ENCODE measurements at regions not wholly inside any gene's neighbourhood (a gene's known extent, or its start where the extent isn't known, plus 50 kb on each side); places are given as distances from the start of the nearest gene placed in this dataset.

DNA sequence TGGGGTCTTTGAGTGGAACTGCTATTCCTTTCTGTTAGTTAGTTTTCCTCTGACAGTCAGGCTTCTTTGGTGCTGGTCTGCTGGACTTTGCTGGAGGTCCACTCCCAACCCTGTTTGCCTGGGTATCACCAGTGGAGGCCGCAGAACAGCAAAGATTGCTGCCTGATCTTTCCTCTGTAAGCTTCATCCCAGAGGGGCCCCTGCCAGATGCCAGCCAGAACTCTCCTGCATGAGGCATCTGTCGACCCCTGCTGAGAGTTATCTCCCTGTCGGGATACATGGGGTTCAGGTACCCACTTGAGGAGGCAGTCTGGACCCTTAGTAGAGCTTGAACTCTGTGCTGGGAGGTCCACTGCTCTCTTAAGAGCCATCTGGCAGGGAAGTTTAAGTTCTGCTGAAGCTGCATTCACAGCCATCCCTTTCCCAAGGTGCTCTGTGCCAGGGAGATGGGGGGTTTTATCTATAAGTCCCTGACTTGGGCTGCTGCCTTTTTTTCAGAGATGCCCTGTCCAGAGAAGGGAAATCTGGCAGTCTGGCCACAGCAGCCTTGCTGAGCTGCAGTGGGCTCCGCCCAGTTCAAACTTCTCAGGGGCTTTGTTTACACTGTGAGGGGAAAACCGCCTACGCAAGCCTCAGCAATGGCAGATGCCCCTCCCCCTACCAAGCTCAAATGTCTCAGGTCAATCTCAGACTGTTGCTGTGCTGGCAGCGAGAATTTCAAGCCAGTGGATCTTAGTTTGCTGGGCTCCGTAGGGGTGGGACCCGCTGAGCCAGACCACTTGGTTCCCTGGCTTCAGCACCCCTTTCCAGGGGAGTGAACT lies 89.7 kb upstream of the CDK6 start:
- POLR2A ChIA-PET, result interaction anchor here (1.2 to 1.6 kb wide), 2 partner anchors 9 to 90 kb away, joined by 4 to 5 read pairs; partner anchors contain the start of gene CDK6
- Histone ChIP-seq H3K36me3 (ENCODE audit: control insufficient read depth in 2 of 2, insufficient read depth in 1 of 2, low read length in 2 of 2) (no peaks in the 10 kb centered on the region), H3K9me3 (ENCODE audit: control insufficient read depth, insufficient read depth, low read depth, low read length) (no peaks in the 10 kb centered on the region), H3K4me1 (ENCODE audit: control insufficient read depth, insufficient read depth, low read length) (no peaks in the 10 kb centered on the region), H3K4me3 (ENCODE audit: low read depth, low read length) (no peak overlapping the region), H3K27ac (ENCODE audit: extremely low read depth, low read depth, low read length) (no peak overlapping the region; the same call in 1 of the 2 replicates)
- CTCF ChIA-PET, result interaction anchor here (0.9 kb wide), 1 partner anchor 54 kb away, joined by 3 read pairs; no protein-coding TSS in a partner anchor
- TF ChIP-seq EGR2 (tag by site-specific recombination; IDR thresholded peaks at IDR 0.05; ENCODE audit: low read depth) (peak; percentile 35; the same call in 1 of the 2 replicates), ZNF629 (tag by site-specific recombination; IDR thresholded peaks at IDR 0.05) (no peak), SCRT2 (tag by site-specific recombination; IDR thresholded peaks at IDR 0.05) (peak; percentile 51; the same call in 1 of the 2 replicates), GLIS1 (tag by site-specific recombination; IDR thresholded peaks at IDR 0.05) (peak; percentile 76), ZNF670 (tag by site-specific recombination; IDR thresholded peaks at IDR 0.05; ENCODE audit: low read depth) (no peak), KLF9 (tag by site-specific recombination; IDR thresholded peaks at IDR 0.05; ENCODE audit: low read depth) (no peak), ZFHX2 (tag by site-specific recombination; conservative IDR thresholded peaks at IDR 0.05) (peak; percentile 62), TRIM28 (IDR thresholded peaks at IDR 0.05; ENCODE audit: borderline replicate concordance, low read length) (no peak), KLF1 (tag by site-specific recombination; IDR thresholded peaks at IDR 0.05) (0 out of 2 replicates have a peak, but pooled peaks have one; percentile 14), ZSCAN16 (tag by site-specific recombination; IDR thresholded peaks at IDR 0.05) (0 out of 2 replicates have a peak, but pooled peaks have one; percentile 28), ZNF223 (tag by site-specific recombination; IDR thresholded peaks at IDR 0.05) (no peak)
- TF ChIP-seq, protein P1, sequence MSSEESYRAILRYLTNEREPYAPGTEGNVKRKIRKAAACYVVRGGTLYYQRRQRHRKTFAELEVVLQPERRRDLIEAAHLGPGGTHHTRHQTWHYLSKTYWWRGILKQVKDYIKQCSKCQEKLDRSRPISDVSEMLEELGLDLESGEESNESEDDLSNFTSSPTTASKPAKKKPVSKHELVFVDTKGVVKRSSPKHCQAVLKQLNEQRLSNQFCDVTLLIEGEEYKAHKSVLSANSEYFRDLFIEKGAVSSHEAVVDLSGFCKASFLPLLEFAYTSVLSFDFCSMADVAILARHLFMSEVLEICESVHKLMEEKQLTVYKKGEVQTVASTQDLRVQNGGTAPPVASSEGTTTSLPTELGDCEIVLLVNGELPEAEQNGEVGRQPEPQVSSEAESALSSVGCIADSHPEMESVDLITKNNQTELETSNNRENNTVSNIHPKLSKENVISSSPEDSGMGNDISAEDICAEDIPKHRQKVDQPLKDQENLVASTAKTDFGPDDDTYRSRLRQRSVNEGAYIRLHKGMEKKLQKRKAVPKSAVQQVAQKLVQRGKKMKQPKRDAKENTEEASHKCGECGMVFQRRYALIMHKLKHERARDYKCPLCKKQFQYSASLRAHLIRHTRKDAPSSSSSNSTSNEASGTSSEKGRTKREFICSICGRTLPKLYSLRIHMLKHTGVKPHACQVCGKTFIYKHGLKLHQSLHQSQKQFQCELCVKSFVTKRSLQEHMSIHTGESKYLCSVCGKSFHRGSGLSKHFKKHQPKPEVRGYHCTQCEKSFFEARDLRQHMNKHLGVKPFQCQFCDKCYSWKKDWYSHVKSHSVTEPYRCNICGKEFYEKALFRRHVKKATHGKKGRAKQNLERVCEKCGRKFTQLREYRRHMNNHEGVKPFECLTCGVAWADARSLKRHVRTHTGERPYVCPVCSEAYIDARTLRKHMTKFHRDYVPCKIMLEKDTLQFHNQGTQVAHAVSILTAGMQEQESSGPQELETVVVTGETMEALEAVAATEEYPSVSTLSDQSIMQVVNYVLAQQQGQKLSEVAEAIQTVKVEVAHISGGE (tag by site-specific recombination; conservative IDR thresholded peaks at IDR 0.05; ENCODE audit: low read depth), result no peak

DNA sequence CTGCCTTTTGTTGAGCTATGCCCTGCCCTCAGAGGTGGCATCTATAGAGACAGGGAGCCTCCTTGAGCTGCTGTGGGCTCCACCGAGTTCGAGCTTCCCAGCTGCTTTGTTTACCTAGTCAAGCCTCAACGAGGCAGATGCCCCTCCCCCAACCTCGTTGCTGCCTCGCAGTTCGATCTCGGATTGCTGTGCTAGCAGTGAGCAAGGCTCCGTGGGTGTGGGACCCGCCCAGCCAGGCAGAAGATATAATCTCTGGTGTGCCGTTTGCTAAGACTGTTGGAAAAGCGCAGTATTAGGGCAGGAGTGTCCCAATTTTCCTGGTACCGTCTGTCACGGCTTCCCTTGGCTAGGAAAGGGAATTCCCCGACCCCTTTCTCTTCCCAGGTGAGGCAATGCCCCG lies 88.4 kb upstream of the CDK6 start:
- Histone ChIP-seq H3K9me3 (ENCODE audit: control insufficient read depth, insufficient read depth, low read depth, low read length) (no peaks in the 10 kb centered on the region), H3K4me1 (ENCODE audit: control insufficient read depth, insufficient read depth, low read length) (no peaks in the 10 kb centered on the region), H3K27ac (ENCODE audit: extremely low read depth, low read depth, low read length) (no peak overlapping the region), H3K36me3 (ENCODE audit: control insufficient read depth in 2 of 2, insufficient read depth in 1 of 2, low read length in 2 of 2) (no peaks in the 10 kb centered on the region), H3K4me3 (ENCODE audit: low read depth, low read length) (no peak overlapping the region)
- POLR2A ChIA-PET, result no interaction called here
- CTCF ChIA-PET, result no interaction called here
- no peak for TF ChIP-seq ZNF394 (tag by site-specific recombination; IDR thresholded peaks at IDR 0.05; ENCODE audit: borderline replicate concordance)
- no peak for TF ChIP-seq ZNF302 (tag by site-specific recombination; IDR thresholded peaks at IDR 0.05; ENCODE audit: low read depth)
- TF ChIP-seq, protein P2, sequence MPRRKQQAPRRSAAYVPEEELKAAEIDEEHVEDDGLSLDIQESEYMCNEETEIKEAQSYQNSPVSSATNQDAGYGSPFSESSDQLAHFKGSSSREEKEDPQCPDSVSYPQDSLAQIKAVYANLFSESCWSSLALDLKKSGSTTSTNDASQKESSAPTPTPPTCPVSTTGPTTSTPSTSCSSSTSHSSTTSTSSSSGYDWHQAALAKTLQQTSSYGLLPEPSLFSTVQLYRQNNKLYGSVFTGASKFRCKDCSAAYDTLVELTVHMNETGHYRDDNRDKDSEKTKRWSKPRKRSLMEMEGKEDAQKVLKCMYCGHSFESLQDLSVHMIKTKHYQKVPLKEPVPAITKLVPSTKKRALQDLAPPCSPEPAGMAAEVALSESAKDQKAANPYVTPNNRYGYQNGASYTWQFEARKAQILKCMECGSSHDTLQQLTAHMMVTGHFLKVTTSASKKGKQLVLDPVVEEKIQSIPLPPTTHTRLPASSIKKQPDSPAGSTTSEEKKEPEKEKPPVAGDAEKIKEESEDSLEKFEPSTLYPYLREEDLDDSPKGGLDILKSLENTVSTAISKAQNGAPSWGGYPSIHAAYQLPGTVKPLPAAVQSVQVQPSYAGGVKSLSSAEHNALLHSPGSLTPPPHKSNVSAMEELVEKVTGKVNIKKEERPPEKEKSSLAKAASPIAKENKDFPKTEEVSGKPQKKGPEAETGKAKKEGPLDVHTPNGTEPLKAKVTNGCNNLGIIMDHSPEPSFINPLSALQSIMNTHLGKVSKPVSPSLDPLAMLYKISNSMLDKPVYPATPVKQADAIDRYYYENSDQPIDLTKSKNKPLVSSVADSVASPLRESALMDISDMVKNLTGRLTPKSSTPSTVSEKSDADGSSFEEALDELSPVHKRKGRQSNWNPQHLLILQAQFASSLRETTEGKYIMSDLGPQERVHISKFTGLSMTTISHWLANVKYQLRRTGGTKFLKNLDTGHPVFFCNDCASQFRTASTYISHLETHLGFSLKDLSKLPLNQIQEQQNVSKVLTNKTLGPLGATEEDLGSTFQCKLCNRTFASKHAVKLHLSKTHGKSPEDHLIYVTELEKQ (tag by site-specific recombination; IDR thresholded peaks at IDR 0.05; ENCODE audit: borderline replicate concordance), result no peak
- no peak for TF ChIP-seq ZNF223 (tag by site-specific recombination; IDR thresholded peaks at IDR 0.05)
- no peak for TF ChIP-seq ZNF155 (tag by site-specific recombination; IDR thresholded peaks at IDR 0.05)
- no peak for TF ChIP-seq ZNF571 (tag by site-specific recombination; IDR thresholded peaks at IDR 0.05)
- TF ChIP-seq ZNF157 (tag by site-specific recombination; IDR thresholded peaks at IDR 0.05), result no peak
- peak; percentile 34; the same call in 1 of the 2 replicates for TF ChIP-seq EGR2 (tag by site-specific recombination; IDR thresholded peaks at IDR 0.05; ENCODE audit: low read depth)
- TF ChIP-seq, protein P3, sequence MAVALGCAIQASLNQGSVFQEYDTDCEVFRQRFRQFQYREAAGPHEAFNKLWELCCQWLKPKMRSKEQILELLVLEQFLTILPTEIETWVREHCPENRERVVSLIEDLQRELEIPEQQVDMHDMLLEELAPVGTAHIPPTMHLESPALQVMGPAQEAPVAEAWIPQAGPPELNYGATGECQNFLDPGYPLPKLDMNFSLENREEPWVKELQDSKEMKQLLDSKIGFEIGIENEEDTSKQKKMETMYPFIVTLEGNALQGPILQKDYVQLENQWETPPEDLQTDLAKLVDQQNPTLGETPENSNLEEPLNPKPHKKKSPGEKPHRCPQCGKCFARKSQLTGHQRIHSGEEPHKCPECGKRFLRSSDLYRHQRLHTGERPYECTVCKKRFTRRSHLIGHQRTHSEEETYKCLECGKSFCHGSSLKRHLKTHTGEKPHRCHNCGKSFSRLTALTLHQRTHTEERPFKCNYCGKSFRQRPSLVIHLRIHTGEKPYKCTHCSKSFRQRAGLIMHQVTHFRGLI (tag by site-specific recombination; IDR thresholded peaks at IDR 0.05), result 0 out of 2 replicates have a peak, but pooled peaks have one; percentile 18
- TF ChIP-seq, protein P4, sequence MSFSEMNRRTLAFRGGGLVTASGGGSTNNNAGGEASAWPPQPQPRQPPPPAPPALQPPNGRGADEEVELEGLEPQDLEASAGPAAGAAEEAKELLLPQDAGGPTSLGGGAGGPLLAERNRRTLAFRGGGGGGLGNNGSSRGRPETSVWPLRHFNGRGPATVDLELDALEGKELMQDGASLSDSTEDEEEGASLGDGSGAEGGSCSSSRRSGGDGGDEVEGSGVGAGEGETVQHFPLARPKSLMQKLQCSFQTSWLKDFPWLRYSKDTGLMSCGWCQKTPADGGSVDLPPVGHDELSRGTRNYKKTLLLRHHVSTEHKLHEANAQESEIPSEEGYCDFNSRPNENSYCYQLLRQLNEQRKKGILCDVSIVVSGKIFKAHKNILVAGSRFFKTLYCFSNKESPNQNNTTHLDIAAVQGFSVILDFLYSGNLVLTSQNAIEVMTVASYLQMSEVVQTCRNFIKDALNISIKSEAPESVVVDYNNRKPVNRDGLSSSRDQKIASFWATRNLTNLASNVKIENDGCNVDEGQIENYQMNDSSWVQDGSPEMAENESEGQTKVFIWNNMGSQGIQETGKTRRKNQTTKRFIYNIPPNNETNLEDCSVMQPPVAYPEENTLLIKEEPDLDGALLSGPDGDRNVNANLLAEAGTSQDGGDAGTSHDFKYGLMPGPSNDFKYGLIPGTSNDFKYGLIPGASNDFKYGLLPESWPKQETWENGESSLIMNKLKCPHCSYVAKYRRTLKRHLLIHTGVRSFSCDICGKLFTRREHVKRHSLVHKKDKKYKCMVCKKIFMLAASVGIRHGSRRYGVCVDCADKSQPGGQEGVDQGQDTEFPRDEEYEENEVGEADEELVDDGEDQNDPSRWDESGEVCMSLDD (tag by site-specific recombination; IDR thresholded peaks at IDR 0.05), result no peak
- TF ChIP-seq, protein P5, sequence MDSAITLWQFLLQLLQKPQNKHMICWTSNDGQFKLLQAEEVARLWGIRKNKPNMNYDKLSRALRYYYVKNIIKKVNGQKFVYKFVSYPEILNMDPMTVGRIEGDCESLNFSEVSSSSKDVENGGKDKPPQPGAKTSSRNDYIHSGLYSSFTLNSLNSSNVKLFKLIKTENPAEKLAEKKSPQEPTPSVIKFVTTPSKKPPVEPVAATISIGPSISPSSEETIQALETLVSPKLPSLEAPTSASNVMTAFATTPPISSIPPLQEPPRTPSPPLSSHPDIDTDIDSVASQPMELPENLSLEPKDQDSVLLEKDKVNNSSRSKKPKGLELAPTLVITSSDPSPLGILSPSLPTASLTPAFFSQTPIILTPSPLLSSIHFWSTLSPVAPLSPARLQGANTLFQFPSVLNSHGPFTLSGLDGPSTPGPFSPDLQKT (IDR thresholded peaks at IDR 0.05; ENCODE audit: borderline replicate concordance, low read depth, low read length), result no peak
